OCI-LY1 (cell line): ENCODE measurements at regions not wholly inside any gene's neighbourhood (a gene's known extent, or its start where the extent isn't known, plus 50 kb on each side); places are given as distances from the start of the nearest gene placed in this dataset.

Experiments
- CTCF ChIP-seq: fragments of 200-600 bp; sonication (generic), shearing (Covaris generic); IDR thresholded peaks from 2 replicates; pipeline ENCODE4 v1.5.1; 2017; ENCODE audit warnings: mild to moderate bottlenecking, antibody characterized with exemption, low read length, moderate library complexity, mixed read lengths
- EZH2 ChIP-seq: fragments of 200-600 bp; sonication (generic), shearing (Covaris generic); IDR thresholded peaks from 2 replicates; pipeline ENCODE4 v1.8.0; 2017; ENCODE audit warnings: borderline replicate concordance, mixed run types, mild to moderate bottlenecking, antibody characterized with exemption, low read length, moderate library complexity, mixed read lengths

GRCh38 chr4:174131901-174132300 is 151.6 kb downstream of the FBXO8 start:
- no peak for TF ChIP-seq EZH2
- no peak for TF ChIP-seq CTCF
